Head of caudate nucleus (tissue), 42 donors: ENCODE measurements at regions not wholly inside any gene's neighbourhood (a gene's known extent, or its start where the extent isn't known, plus 50 kb on each side); places are given as distances from the start of the nearest gene placed in this dataset.
A peak's percentile ranks its signal among the peaks of the same experiment; 100 is the strongest.
"Not testable (repeated sequence)": the region's sequence is repeated elsewhere in the genome, so short reads cannot be mapped to it uniquely, and the experiment has no call there.

Source experiments
- DNase-seq, 42 donors: peaks; one replicate each; pipeline versions ENCODE4 v3.0.0 to v3.0.0-alpha.2; 2020 to 2021; ENCODE audit warnings: mixed read lengths in 7 of 42
- intact Hi-C: fragments of 100-400 bp; cut with DNase I; formaldehyde crosslinking; loops from one replicate; pipeline ENCODE4 v1.15.0; 2022

GRCh38 chr6:44738601-44739146 lies 351.2 kb downstream of the CDC5L start:
- DNase-seq, result no peak
- intact Hi-C loops, result no loop called here

GRCh38 chr6:44739181-44739580 lies 351.7 kb downstream of the CDC5L start:
- intact Hi-C loops, result no loop called here
- no peak for DNase-seq

GRCh38 chr6:44740566-44741120 lies 353.1 kb downstream of the CDC5L start:
- DNase-seq, result no peak
- intact Hi-C loops, result no loop called here

- intact Hi-C loops, result no loop called here
- no peak for DNase-seq
Observed at GRCh38 chr6:44742201-44742600, 354.7 kb downstream of the CDC5L start.

- intact Hi-C loops, result no loop called here
- no peak for DNase-seq
Observed at GRCh38 chr6:44742828-44743372, 355.4 kb downstream of the CDC5L start.

GRCh38 chr6:44760116-44760515 lies 372.6 kb downstream of the CDC5L start:
- DNase-seq, intact Hi-C loops: not testable (repeated sequence)

- DNase-seq, result no peak
- intact Hi-C loops, result no loop called here
Observed at GRCh38 chr6:44761046-44761445, 373.5 kb downstream of the CDC5L start.

- DNase-seq, result no peak
- intact Hi-C loops, result no loop called here
Observed at GRCh38 chr6:44762496-44762895, 375.0 kb downstream of the CDC5L start.

GRCh38 chr6:44771647-44772415 lies 384.3 kb downstream of the CDC5L start:
- DNase-seq, result peak in 5 of 42 donors; percentile 8 to 40 (median 17)
- intact Hi-C loops, result no loop called here

GRCh38 chr6:44772838-44773237 lies 385.3 kb downstream of the CDC5L start:
- intact Hi-C loops, result no loop called here
- no peak for DNase-seq

GRCh38 chr6:44775121-44775520 lies 387.6 kb downstream of the CDC5L start:
- intact Hi-C loops, result no loop called here
- no peak for DNase-seq

- intact Hi-C loops, result no loop called here
- no peak for DNase-seq
Observed at GRCh38 chr6:44776344-44776743, 388.8 kb downstream of the CDC5L start.

GRCh38 chr6:44778513-44778912 lies 391.0 kb downstream of the CDC5L start:
- DNase-seq, result no peak
- intact Hi-C loops, result no loop called here
